ENCODE measurements at regions not wholly inside any gene's neighbourhood (a gene's known extent, or its start where the extent isn't known, plus 50 kb on each side); places are given as distances from the start of the nearest gene placed in this dataset.

GRCh38 chr18:10293966-10294365 lies 160.5 kb upstream of the APCDD1 start:
- Histone ChIP-seq H3K27ac (no peak overlapping the region), H3K4me3 (no peak overlapping the region), H3K9me3 (no peaks in the 10 kb centered on the region), H3K4me1 (peaks cover 12% of the 10 kb centered on the region), H3K27me3 (no peaks in the 10 kb centered on the region), H3K36me3 (no peaks in the 10 kb centered on the region)
- intact Hi-C loops (cut with DNase I): no loop called here
- TF ChIP-seq POLR2A (IDR thresholded peaks at IDR 0.05) (no peak), CTCF (IDR thresholded peaks at IDR 0.05) (no peak), POLR2AphosphoS5 (IDR thresholded peaks at IDR 0.05; ENCODE audit: insufficient read depth in 1 of 2, low read depth in 1 of 2) (no peak)
- no peak for DNase-seq (ENCODE audit: extremely low spot score in 2 of 2)

GRCh38 chr18:10295751-10296150 lies 158.7 kb upstream of the APCDD1 start:
- Histone ChIP-seq H3K36me3 (no peaks in the 10 kb centered on the region), H3K9me3 (no peaks in the 10 kb centered on the region), H3K4me3 (no peak overlapping the region), H3K27ac (no peak overlapping the region), H3K4me1 (peaks cover 12% of the 10 kb centered on the region), H3K27me3 (no peaks in the 10 kb centered on the region)
- TF ChIP-seq CTCF (IDR thresholded peaks at IDR 0.05) (no peak), POLR2A (IDR thresholded peaks at IDR 0.05) (no peak), POLR2AphosphoS5 (IDR thresholded peaks at IDR 0.05; ENCODE audit: insufficient read depth in 1 of 2, low read depth in 1 of 2) (no peak)
- DNase-seq (ENCODE audit: extremely low spot score in 2 of 2): no peak
- intact Hi-C loops (cut with DNase I): no loop called here

GRCh38 chr18:10296491-10296890 lies 157.9 kb upstream of the APCDD1 start:
- H3K9me3 ChIP-seq: no peaks in the 10 kb centered on the region
- no peaks in the 10 kb centered on the region for H3K36me3 ChIP-seq
- peaks cover 12% of the 10 kb centered on the region for H3K4me1 ChIP-seq
- H3K27ac ChIP-seq: no peak overlapping the region
- DNase-seq (ENCODE audit: extremely low spot score in 2 of 2): no peak
- H3K27me3 ChIP-seq: no peaks in the 10 kb centered on the region
- H3K4me3 ChIP-seq: no peak overlapping the region
- intact Hi-C loops (cut with DNase I): no loop called here
- TF ChIP-seq POLR2AphosphoS5 (IDR thresholded peaks at IDR 0.05; ENCODE audit: insufficient read depth in 1 of 2, low read depth in 1 of 2): no peak
- no peak for TF ChIP-seq CTCF (IDR thresholded peaks at IDR 0.05)
- no peak for TF ChIP-seq POLR2A (IDR thresholded peaks at IDR 0.05)

- DNase-seq (ENCODE audit: extremely low spot score in 2 of 2): no peak
- no peaks in the 10 kb centered on the region for H3K9me3 ChIP-seq
- no peaks in the 10 kb centered on the region for H3K27me3 ChIP-seq
- peaks cover 6% of the 10 kb centered on the region for H3K4me1 ChIP-seq
- intact Hi-C loops (cut with DNase I): no loop called here
- H3K27ac ChIP-seq: no peak overlapping the region
- no peaks in the 10 kb centered on the region for H3K36me3 ChIP-seq
- no peak for TF ChIP-seq POLR2A (IDR thresholded peaks at IDR 0.05)
- TF ChIP-seq POLR2AphosphoS5 (IDR thresholded peaks at IDR 0.05; ENCODE audit: insufficient read depth in 1 of 2, low read depth in 1 of 2): no peak
- no peak for TF ChIP-seq CTCF (IDR thresholded peaks at IDR 0.05)
- H3K4me3 ChIP-seq: no peak overlapping the region
Measured at GRCh38 chr18:10297086-10297485, 157.3 kb upstream of the APCDD1 start.

GRCh38 chr18:10298346-10298745 lies 156.1 kb upstream of the APCDD1 start:
- Histone ChIP-seq H3K27ac (no peak overlapping the region), H3K4me1 (no peaks in the 10 kb centered on the region), H3K9me3 (no peaks in the 10 kb centered on the region), H3K27me3 (no peaks in the 10 kb centered on the region), H3K36me3 (no peaks in the 10 kb centered on the region), H3K4me3 (no peak overlapping the region)
- no peak for TF ChIP-seq CTCF (IDR thresholded peaks at IDR 0.05)
- TF ChIP-seq POLR2AphosphoS5 (IDR thresholded peaks at IDR 0.05; ENCODE audit: insufficient read depth in 1 of 2, low read depth in 1 of 2): no peak
- no peak for TF ChIP-seq POLR2A (IDR thresholded peaks at IDR 0.05)
- no peak for DNase-seq (ENCODE audit: extremely low spot score in 2 of 2)
- intact Hi-C loops (cut with DNase I): no loop called here
